CD4-positive, alpha-beta T cell (primary cell): ENCODE measurements at regions not wholly inside any gene's neighbourhood (a gene's known extent, or its start where the extent isn't known, plus 50 kb on each side); places are given as distances from the start of the nearest gene placed in this dataset.
"Not testable (repeated sequence)": the region's sequence is repeated elsewhere in the genome, so short reads cannot be mapped to it uniquely, and the experiment has no call there.

ENCODE experiments used
- ATAC-seq: fragments of 200-7000 bp; cut with Tn5 transposase; one replicate; pipeline ENCODE4 v1.10.0; 2022; ENCODE audit warnings: mild to moderate bottlenecking; ENCODE audit not compliant: poor library complexity
- CTCF ChIA-PET: fragments of 350-600 bp; sonication (Branson Sonifier 250); formaldehyde crosslinking; loops from one replicate; lab custom pipeline; 2021; ENCODE audit warnings: antibody characterized with exemption, inconsistent platforms; lab: Charles Lee
- POLR2A ChIA-PET: fragments of 350-600 bp; sonication (Branson Sonifier 250); formaldehyde crosslinking; loops from one replicate; lab custom pipeline; 2021; ENCODE audit warnings: antibody characterized with exemption, inconsistent platforms; lab: Charles Lee
- DNase-seq, 14 experiments: peaks; one replicate each; pipeline ENCODE4 v3.0.0-alpha.2; 2013 to 2020; ENCODE audit warnings: mixed read lengths in 2 of 14
- H3K27ac ChIP-seq, 2 donors: one replicate each; pipeline versions ENCODE4 v1.5.1 to v1.7.0; 2013; ENCODE audit warnings: low read length in 2 of 2, low read depth in 1 of 2, mild to moderate bottlenecking in 1 of 2
- H3K27me3 ChIP-seq, 2 experiments: 1 replicate in 1 of 2; 2 replicates in 1 of 2; pipeline versions ENCODE4 v1.6.1 to v1.7.0; 2013; ENCODE audit warnings: low read length in 2 of 2, control low read depth in 1 of 2, mild to moderate bottlenecking in 1 of 2, moderate library complexity in 1 of 2; ENCODE audit not compliant: insufficient read depth in 2 of 2, control insufficient read depth in 1 of 2
- H3K36me3 ChIP-seq: one replicate; pipeline ENCODE4 v1.6.1; 2013; ENCODE audit warnings: low read length, control low read depth; ENCODE audit not compliant: insufficient read depth
- H3K4me1 ChIP-seq: one replicate; pipeline ENCODE4 v1.6.1; 2013; ENCODE audit warnings: low read length, control low read depth; ENCODE audit not compliant: insufficient read depth
- H3K4me3 ChIP-seq: one replicate; pipeline ENCODE4 v1.5.1; 2013; ENCODE audit warnings: mild to moderate bottlenecking, low read length, moderate library complexity
- H3K9me3 ChIP-seq, 2 experiments: 1 replicate in 1 of 2; 2 replicates in 1 of 2; pipeline versions ENCODE4 v1.6.1 to v1.7.0; 2013; ENCODE audit warnings: low read length in 2 of 2, mild to moderate bottlenecking in 2 of 2, control low read depth in 1 of 2, moderate library complexity in 1 of 2; ENCODE audit not compliant: control insufficient read depth in 1 of 2, insufficient read depth in 1 of 2
- H3K27ac Mint-ChIP-seq: one replicate; pipeline ENCODE4 v1.8.0; 2020; ENCODE audit warnings: mixed read lengths
- H3K27me3 Mint-ChIP-seq: one replicate; pipeline ENCODE4 v1.8.0; 2021; ENCODE audit warnings: mixed read lengths
- H3K36me3 Mint-ChIP-seq: one replicate; pipeline ENCODE4 v1.8.0; 2021; ENCODE audit warnings: low read depth, mixed read lengths
- H3K4me1 Mint-ChIP-seq: one replicate; pipeline ENCODE4 v1.8.0; 2021; ENCODE audit warnings: low read depth, mixed read lengths
- H3K4me3 Mint-ChIP-seq: one replicate; pipeline ENCODE4 v1.8.0; 2020; ENCODE audit warnings: mild to moderate bottlenecking, mixed read lengths
- H3K9me3 Mint-ChIP-seq: one replicate; pipeline ENCODE4 v1.8.0; 2020; ENCODE audit warnings: mixed read lengths
- CTCF ChIP-seq: fragments of 200-600 bp; IDR thresholded peaks from one replicate; pipeline ENCODE4 v1.8.0; 2022; ENCODE audit warnings: antibody characterized with exemption, mild to moderate bottlenecking
- intact Hi-C, 2 experiments: fragments of 100-400 bp; cut with DNase I in 1 of 2; cut with micrococcal nuclease in 1 of 2; formaldehyde crosslinking; loops; one replicate each; pipeline versions ENCODE4 v1.15.1 to v1.9.0; 2023 to 2025; cut with DNase I, micrococcal nuclease

DNA sequence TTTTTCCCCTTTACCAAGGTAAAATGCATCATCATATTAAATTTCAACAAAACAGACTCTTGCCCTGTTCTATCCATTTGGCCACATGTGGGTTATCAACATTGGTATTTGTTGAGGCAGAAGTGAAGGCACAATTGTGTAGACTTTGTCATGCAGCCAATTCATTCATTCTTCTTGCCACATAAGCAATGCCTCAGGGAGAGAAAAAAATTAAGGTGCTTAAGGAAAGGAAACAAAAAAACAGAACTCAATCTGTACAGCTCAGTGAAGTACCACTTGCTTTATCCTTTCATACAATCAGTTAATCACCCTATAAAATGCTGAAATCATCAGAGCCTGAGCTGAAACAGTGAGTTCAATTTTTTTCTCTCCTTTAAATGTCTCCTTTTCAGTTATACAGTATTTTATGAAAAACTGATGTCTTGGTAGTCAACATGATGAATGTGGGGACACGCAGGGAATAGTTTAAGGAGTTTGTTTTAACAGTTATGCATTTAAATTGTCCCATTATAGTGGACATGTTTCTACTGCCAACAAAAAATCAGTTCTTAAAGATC lies 588.9 kb downstream of the MFSD1 start:
- H3K4me3 Mint-ChIP-seq = no peak overlapping the region
- no peaks in the 10 kb centered on the region for H3K4me1 Mint-ChIP-seq
- H3K4me1 ChIP-seq = no peaks in the 10 kb centered on the region
- ChIA-PET POLR2A (no interaction called here), CTCF (no interaction called here)
- intact Hi-C loops = no loop called here
- no peak for TF ChIP-seq CTCF
- no peaks in the 10 kb centered on the region for H3K36me3 Mint-ChIP-seq
- H3K36me3 ChIP-seq = no peaks in the 10 kb centered on the region
- no peak overlapping the region for H3K4me3 ChIP-seq
- ATAC-seq (no peak), DNase-seq (no peak)
- H3K9me3 ChIP-seq = no peaks in the 10 kb centered on the region
- no peak overlapping the region for H3K27ac Mint-ChIP-seq
- no peak overlapping the region for H3K27ac ChIP-seq
- no peaks in the 10 kb centered on the region for H3K27me3 ChIP-seq
- H3K27me3 Mint-ChIP-seq = no peaks in the 10 kb centered on the region
- no peaks in the 10 kb centered on the region for H3K9me3 Mint-ChIP-seq

- CTCF ChIA-PET, H3K27me3 Mint-ChIP-seq, POLR2A ChIA-PET, H3K4me3 Mint-ChIP-seq, H3K27ac ChIP-seq, DNase-seq, H3K27ac Mint-ChIP-seq, H3K4me1 ChIP-seq, H3K9me3 ChIP-seq, H3K4me3 ChIP-seq, H3K9me3 Mint-ChIP-seq, H3K4me1 Mint-ChIP-seq, H3K36me3 Mint-ChIP-seq, intact Hi-C loops, H3K27me3 ChIP-seq, H3K36me3 ChIP-seq, ATAC-seq: not testable (repeated sequence)
Observed at GRCh38 chr3:159397683-159398082, 591.0 kb upstream of the IL12A start.

DNA sequence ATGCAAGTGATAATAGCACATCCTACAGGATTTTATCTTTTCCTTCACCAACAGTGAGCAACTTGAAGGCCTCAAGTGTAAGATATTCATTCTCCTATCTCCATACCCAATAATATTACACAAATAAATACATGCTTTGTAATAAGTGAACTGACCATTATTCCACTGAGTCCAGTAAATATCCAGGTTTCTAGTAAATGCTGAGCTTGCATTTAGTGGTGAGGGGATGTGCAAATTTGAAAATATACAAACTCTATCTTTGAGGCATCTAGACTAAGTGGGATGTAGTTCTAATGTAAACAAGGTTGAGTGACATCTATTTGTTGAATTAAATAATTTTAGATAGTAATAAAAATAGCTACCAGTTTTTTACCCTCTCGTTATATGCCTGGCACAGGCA lies 587.6 kb upstream of the IL12A start:
- Histone ChIP-seq H3K9me3 (peaks cover 0 to 3% of the 10 kb centered on the region in 2 experiments), H3K27me3 (no peaks in the 10 kb centered on the region), H3K27ac (no peak overlapping the region), H3K4me1 (no peaks in the 10 kb centered on the region), H3K4me3 (no peak overlapping the region), H3K36me3 (no peaks in the 10 kb centered on the region)
- ChIA-PET POLR2A (no interaction called here), CTCF (no interaction called here)
- no peak for DNase-seq
- no peaks in the 10 kb centered on the region for H3K27me3 Mint-ChIP-seq
- TF ChIP-seq CTCF = no peak
- H3K4me1 Mint-ChIP-seq = no peaks in the 10 kb centered on the region
- H3K4me3 Mint-ChIP-seq = no peak overlapping the region
- no peaks in the 10 kb centered on the region for H3K36me3 Mint-ChIP-seq
- H3K9me3 Mint-ChIP-seq = peaks cover 5% of the 10 kb centered on the region
- H3K27ac Mint-ChIP-seq = no peak overlapping the region
- no peak for ATAC-seq
- intact Hi-C loops = no loop called here

- intact Hi-C loops, DNase-seq, H3K4me3 ChIP-seq, POLR2A ChIA-PET, H3K27ac ChIP-seq, H3K27ac Mint-ChIP-seq, CTCF ChIA-PET, H3K4me1 ChIP-seq, H3K36me3 ChIP-seq, H3K27me3 Mint-ChIP-seq, H3K4me3 Mint-ChIP-seq, H3K9me3 ChIP-seq, ATAC-seq, H3K36me3 Mint-ChIP-seq, H3K4me1 Mint-ChIP-seq, H3K27me3 ChIP-seq: not testable (repeated sequence)
- H3K9me3 Mint-ChIP-seq = peaks cover 35% of the 10 kb centered on the region
Observed at GRCh38 chr3:159409711-159410110, 578.9 kb upstream of the IL12A start.
